SK-N-SH treated with all-trans-retinoic acid at 6 μM for 48 hours (cell line): ENCODE measurements at regions not wholly inside any gene's neighbourhood (a gene's known extent, or its start where the extent isn't known, plus 50 kb on each side); places are given as distances from the start of the nearest gene placed in this dataset.

Experiments
- ATAC-seq: fragments of 200-7000 bp; cut with Tn5 transposase; 3 replicates; pipeline ENCODE4 v1.9.1; 2020; ENCODE audit warnings: mild to moderate bottlenecking, moderate library complexity
- BACH2 ChIP-seq: fragments of 250-450 bp; sonication (Bioruptor Pico); IDR thresholded peaks from 2 replicates; pipeline ENCODE4 v1.9.0; 2021; ENCODE audit warnings: mild to moderate bottlenecking, borderline replicate concordance
- CREB5 ChIP-seq: fragments of 250-450 bp; sonication (Bioruptor Pico); IDR thresholded peaks from 2 replicates; pipeline ENCODE4 v1.5.1; 2020; ENCODE audit warnings: low read depth, mild to moderate bottlenecking, moderate library complexity
- ESRRG ChIP-seq: fragments of 250-450 bp; sonication (Bioruptor Pico); IDR thresholded peaks from 2 replicates; pipeline ENCODE4 v1.6.1; 2021; ENCODE audit warnings: mild to moderate bottlenecking
- GLIS3 ChIP-seq: fragments of 250-450 bp; sonication (Bioruptor Pico); IDR thresholded peaks from 2 replicates; pipeline ENCODE4 v1.5.0; 2020; ENCODE audit warnings: mild to moderate bottlenecking, moderate library complexity
- ISL1 ChIP-seq: fragments of 250-450 bp; sonication (Bioruptor Pico); IDR thresholded peaks from 2 replicates; pipeline ENCODE4 v2.1.2; 2022; ENCODE audit warnings: mild to moderate bottlenecking, moderate library complexity
- OSR1 ChIP-seq: fragments of 250-450 bp; sonication (Bioruptor Pico); IDR thresholded peaks from 2 replicates; pipeline ENCODE4 v1.8.0; 2022; ENCODE audit warnings: moderate library complexity, mild to moderate bottlenecking, inconsistent platforms
- PPARA ChIP-seq: fragments of 250-450 bp; sonication (Bioruptor Pico); IDR thresholded peaks from 2 replicates; pipeline ENCODE4 v1.5.0; 2020; ENCODE audit warnings: mild to moderate bottlenecking, borderline replicate concordance
- RARB ChIP-seq: fragments of 250-450 bp; sonication (Bioruptor Pico); IDR thresholded peaks from 2 replicates; pipeline ENCODE4 v1.8.0; 2021; ENCODE audit warnings: mild to moderate bottlenecking, moderate library complexity
- SNAI2 ChIP-seq: fragments of 250-450 bp; sonication (Bioruptor Pico); IDR thresholded peaks from 2 replicates; pipeline ENCODE4 v1.5.0; 2020; ENCODE audit warnings: mild to moderate bottlenecking, moderate library complexity
- TCF4 ChIP-seq: fragments of 250-450 bp; sonication (Bioruptor Pico); IDR thresholded peaks from 2 replicates; pipeline ENCODE4 v1.8.0; 2021; ENCODE audit warnings: mild to moderate bottlenecking, moderate library complexity, borderline replicate concordance
- TOX ChIP-seq: fragments of 250-450 bp; sonication (Bioruptor Pico); IDR thresholded peaks from 2 replicates; pipeline ENCODE4 v1.8.0; 2021; ENCODE audit warnings: mild to moderate bottlenecking, moderate library complexity, borderline replicate concordance
- TSHZ2 ChIP-seq: fragments of 250-450 bp; sonication (Bioruptor Pico); IDR thresholded peaks from 2 replicates; pipeline ENCODE4 v1.5.0; 2020; ENCODE audit warnings: mild to moderate bottlenecking, moderate library complexity
- ZC3H10 ChIP-seq: fragments of 250-450 bp; sonication (Bioruptor Pico); IDR thresholded peaks from 2 replicates; pipeline ENCODE4 v1.5.1; 2021; ENCODE audit warnings: mild to moderate bottlenecking, moderate library complexity
- ZFP3 ChIP-seq: fragments of 250-450 bp; sonication (Bioruptor Pico); IDR thresholded peaks from 2 replicates; pipeline ENCODE4 v1.5.0; 2020; ENCODE audit warnings: mild to moderate bottlenecking, moderate library complexity
- ZFP30 ChIP-seq: fragments of 450-650 bp; formaldehyde crosslinking; IDR thresholded peaks from 2 replicates; pipeline ENCODE4 v1.5.0; 2022; ENCODE audit warnings: mild to moderate bottlenecking, moderate library complexity
- ZNF565 ChIP-seq: fragments of 450-650 bp; formaldehyde crosslinking; conservative IDR thresholded peaks from 2 replicates; pipeline ENCODE4 v1.5.0; 2020; ENCODE audit warnings: low read depth, mild to moderate bottlenecking, moderate library complexity
- ZNF70 ChIP-seq: fragments of 450-650 bp; formaldehyde crosslinking; IDR thresholded peaks from 2 replicates; pipeline ENCODE4 v1.5.0; 2020; ENCODE audit warnings: mild to moderate bottlenecking, moderate library complexity
- ZNF8 ChIP-seq: fragments of 450-650 bp; formaldehyde crosslinking; IDR thresholded peaks from 2 replicates; pipeline ENCODE4 v1.5.0; 2020; ENCODE audit warnings: mild to moderate bottlenecking, moderate library complexity
- TF ChIP-seq, protein P1 (sequence below): fragments of 250-450 bp; sonication (Bioruptor Pico); IDR thresholded peaks from 2 replicates; pipeline ENCODE4 v1.5.1; 2021; ENCODE audit warnings: mild to moderate bottlenecking, moderate library complexity
- TF ChIP-seq, protein P2 (sequence below): fragments of 250-450 bp; sonication (Bioruptor Pico); IDR thresholded peaks from 2 replicates; pipeline ENCODE4 v1.8.0; 2021; ENCODE audit warnings: low read depth, mild to moderate bottlenecking, moderate library complexity, borderline replicate concordance
- TF ChIP-seq, protein P3 (sequence below): fragments of 250-450 bp; sonication (Bioruptor Pico); IDR thresholded peaks from 2 replicates; pipeline ENCODE4 v1.8.0; 2020; ENCODE audit warnings: mild to moderate bottlenecking, moderate library complexity, borderline replicate concordance

GRCh38 chr12:124416516-124417395, 121.9 kb downstream of the RFLNA start:
- no peak for TF ChIP-seq PPARA (CRISPR knock-in tag)
- no peak for TF ChIP-seq ESRRG (CRISPR knock-in tag)
- TF ChIP-seq RARB = no peak
- TF ChIP-seq, protein P1, sequence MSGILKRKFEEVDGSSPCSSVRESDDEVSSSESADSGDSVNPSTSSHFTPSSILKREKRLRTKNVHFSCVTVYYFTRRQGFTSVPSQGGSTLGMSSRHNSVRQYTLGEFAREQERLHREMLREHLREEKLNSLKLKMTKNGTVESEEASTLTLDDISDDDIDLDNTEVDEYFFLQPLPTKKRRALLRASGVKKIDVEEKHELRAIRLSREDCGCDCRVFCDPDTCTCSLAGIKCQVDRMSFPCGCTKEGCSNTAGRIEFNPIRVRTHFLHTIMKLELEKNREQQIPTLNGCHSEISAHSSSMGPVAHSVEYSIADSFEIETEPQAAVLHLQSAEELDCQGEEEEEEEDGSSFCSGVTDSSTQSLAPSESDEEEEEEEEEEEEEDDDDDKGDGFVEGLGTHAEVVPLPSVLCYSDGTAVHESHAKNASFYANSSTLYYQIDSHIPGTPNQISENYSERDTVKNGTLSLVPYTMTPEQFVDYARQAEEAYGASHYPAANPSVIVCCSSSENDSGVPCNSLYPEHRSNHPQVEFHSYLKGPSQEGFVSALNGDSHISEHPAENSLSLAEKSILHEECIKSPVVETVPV = no peak
- TF ChIP-seq ISL1 (CRISPR knock-in tag) = no peak
- TF ChIP-seq, protein P2, sequence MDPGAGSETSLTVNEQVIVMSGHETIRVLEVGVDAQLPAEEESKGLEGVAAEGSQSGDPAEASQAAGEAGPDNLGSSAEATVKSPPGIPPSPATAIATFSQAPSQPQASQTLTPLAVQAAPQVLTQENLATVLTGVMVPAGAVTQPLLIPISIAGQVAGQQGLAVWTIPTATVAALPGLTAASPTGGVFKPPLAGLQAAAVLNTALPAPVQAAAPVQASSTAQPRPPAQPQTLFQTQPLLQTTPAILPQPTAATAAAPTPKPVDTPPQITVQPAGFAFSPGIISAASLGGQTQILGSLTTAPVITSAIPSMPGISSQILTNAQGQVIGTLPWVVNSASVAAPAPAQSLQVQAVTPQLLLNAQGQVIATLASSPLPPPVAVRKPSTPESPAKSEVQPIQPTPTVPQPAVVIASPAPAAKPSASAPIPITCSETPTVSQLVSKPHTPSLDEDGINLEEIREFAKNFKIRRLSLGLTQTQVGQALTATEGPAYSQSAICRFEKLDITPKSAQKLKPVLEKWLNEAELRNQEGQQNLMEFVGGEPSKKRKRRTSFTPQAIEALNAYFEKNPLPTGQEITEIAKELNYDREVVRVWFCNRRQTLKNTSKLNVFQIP (CRISPR knock-in tag) = no peak
- TF ChIP-seq ZC3H10 (CRISPR knock-in tag) = no peak
- no peak for TF ChIP-seq ZNF70 (CRISPR knock-in tag)
- TF ChIP-seq, protein P3, sequence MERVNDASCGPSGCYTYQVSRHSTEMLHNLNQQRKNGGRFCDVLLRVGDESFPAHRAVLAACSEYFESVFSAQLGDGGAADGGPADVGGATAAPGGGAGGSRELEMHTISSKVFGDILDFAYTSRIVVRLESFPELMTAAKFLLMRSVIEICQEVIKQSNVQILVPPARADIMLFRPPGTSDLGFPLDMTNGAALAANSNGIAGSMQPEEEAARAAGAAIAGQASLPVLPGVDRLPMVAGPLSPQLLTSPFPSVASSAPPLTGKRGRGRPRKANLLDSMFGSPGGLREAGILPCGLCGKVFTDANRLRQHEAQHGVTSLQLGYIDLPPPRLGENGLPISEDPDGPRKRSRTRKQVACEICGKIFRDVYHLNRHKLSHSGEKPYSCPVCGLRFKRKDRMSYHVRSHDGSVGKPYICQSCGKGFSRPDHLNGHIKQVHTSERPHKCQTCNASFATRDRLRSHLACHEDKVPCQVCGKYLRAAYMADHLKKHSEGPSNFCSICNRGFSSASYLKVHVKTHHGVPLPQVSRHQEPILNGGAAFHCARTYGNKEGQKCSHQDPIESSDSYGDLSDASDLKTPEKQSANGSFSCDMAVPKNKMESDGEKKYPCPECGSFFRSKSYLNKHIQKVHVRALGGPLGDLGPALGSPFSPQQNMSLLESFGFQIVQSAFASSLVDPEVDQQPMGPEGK (CRISPR knock-in tag) = no peak
- no peak for TF ChIP-seq TOX (CRISPR knock-in tag)
- TF ChIP-seq ZNF565 (CRISPR knock-in tag) = no peak
- no peak for TF ChIP-seq SNAI2 (CRISPR knock-in tag)
- no peak for TF ChIP-seq TSHZ2 (CRISPR knock-in tag)
- no peak for TF ChIP-seq ZFP3 (CRISPR knock-in tag)
- TF ChIP-seq ZNF8 (CRISPR knock-in tag) = no peak
- no peak for TF ChIP-seq OSR1 (CRISPR knock-in tag)
- TF ChIP-seq BACH2 = no peak
- TF ChIP-seq CREB5 (CRISPR knock-in tag) = no peak
- no peak for ATAC-seq

GRCh38 chr12:124415064-124415463, 120.2 kb downstream of the RFLNA start:
- TF ChIP-seq TSHZ2 (CRISPR knock-in tag) (no peak), OSR1 (CRISPR knock-in tag) (no peak), ZFP30 (CRISPR knock-in tag) (no peak), ZC3H10 (CRISPR knock-in tag) (no peak), TCF4 (CRISPR knock-in tag) (no peak), GLIS3 (CRISPR knock-in tag) (no peak), ISL1 (CRISPR knock-in tag) (no peak), ZNF565 (CRISPR knock-in tag) (no peak), ZFP3 (CRISPR knock-in tag) (no peak), PPARA (CRISPR knock-in tag) (no peak), RARB (no peak), BACH2 (no peak)
- TF ChIP-seq, protein P1 = no peak
- ATAC-seq = no peak
